GM18951 (cell line): ENCODE measurements at regions not wholly inside any gene's neighbourhood (a gene's known extent, or its start where the extent isn't known, plus 50 kb on each side); places are given as distances from the start of the nearest gene placed in this dataset.

Source experiments
- POLR2A ChIP-seq: IDR thresholded peaks from 4 replicates; pipeline ENCODE4 v1.6.1; 2011; ENCODE audit warnings: mild to moderate bottlenecking; ENCODE audit not compliant: insufficient read length, insufficient read depth; ENCODE audit errors: extremely low read depth
- in situ Hi-C: fragments of 300-500 bp; cut with MboI; formaldehyde crosslinking; loops from one replicate; pipeline ENCODE4 v1.12.0; 2022; ENCODE audit warnings: low sequenced_read_pairs, mixed read lengths, inconsistent platforms; ENCODE audit not compliant: unreplicated experiment

GRCh38 chr2:23065936-23066335 is 319.0 kb upstream of the KLHL29 start:
- no peak for TF ChIP-seq POLR2A
- in situ Hi-C loops: no loop called here

- TF ChIP-seq POLR2A: no peak
- in situ Hi-C loops: no loop called here
These were observed 318.3 kb upstream of the KLHL29 start for GRCh38 chr2:23066686-23067085.

GRCh38 chr2:23069156-23069555 is 315.8 kb upstream of the KLHL29 start:
- in situ Hi-C loops: no loop called here
- no peak for TF ChIP-seq POLR2A

GRCh38 chr2:23069923-23070322 is 315.1 kb upstream of the KLHL29 start:
- in situ Hi-C loops: no loop called here
- TF ChIP-seq POLR2A: no peak

- in situ Hi-C loops: no loop called here
- no peak for TF ChIP-seq POLR2A
These were observed 311.9 kb upstream of the KLHL29 start for GRCh38 chr2:23073056-23073455.

- in situ Hi-C loops: no loop called here
- no peak for TF ChIP-seq POLR2A
These were observed 311.3 kb upstream of the KLHL29 start for GRCh38 chr2:23073671-23074070.

- TF ChIP-seq POLR2A: no peak
- in situ Hi-C loops: no loop called here
These were observed 307.4 kb upstream of the KLHL29 start for GRCh38 chr2:23077596-23077995.

- TF ChIP-seq POLR2A: no peak
- in situ Hi-C loops: no loop called here
These were observed 306.1 kb upstream of the KLHL29 start for GRCh38 chr2:23078784-23079434.

GRCh38 chr2:23083966-23084365 is 301.0 kb upstream of the KLHL29 start:
- no peak for TF ChIP-seq POLR2A
- in situ Hi-C loops: no loop called here

- no peak for TF ChIP-seq POLR2A
- in situ Hi-C loops: no loop called here
These were observed 294.0 kb upstream of the KLHL29 start for GRCh38 chr2:23091019-23091418.

GRCh38 chr2:23091900-23092299 is 293.1 kb upstream of the KLHL29 start:
- no peak for TF ChIP-seq POLR2A
- in situ Hi-C loops: no loop called here

- TF ChIP-seq POLR2A: no peak
- in situ Hi-C loops: no loop called here
These were observed 292.1 kb upstream of the KLHL29 start for GRCh38 chr2:23092831-23093230.

GRCh38 chr2:23093513-23093912 is 291.5 kb upstream of the KLHL29 start:
- TF ChIP-seq POLR2A: no peak
- in situ Hi-C loops: no loop called here

GRCh38 chr2:23096906-23097602 is 287.9 kb upstream of the KLHL29 start:
- in situ Hi-C loops: no loop called here
- TF ChIP-seq POLR2A: no peak

- no peak for TF ChIP-seq POLR2A
- in situ Hi-C loops: no loop called here
These were observed 284.6 kb upstream of the KLHL29 start for GRCh38 chr2:23100406-23100805.

GRCh38 chr2:23106242-23106785 is 278.7 kb upstream of the KLHL29 start:
- in situ Hi-C loops: no loop called here
- TF ChIP-seq POLR2A: no peak
